ENCODE measurements at regions not wholly inside any gene's neighbourhood (a gene's known extent, or its start where the extent isn't known, plus 50 kb on each side); places are given as distances from the start of the nearest gene placed in this dataset.

DNA sequence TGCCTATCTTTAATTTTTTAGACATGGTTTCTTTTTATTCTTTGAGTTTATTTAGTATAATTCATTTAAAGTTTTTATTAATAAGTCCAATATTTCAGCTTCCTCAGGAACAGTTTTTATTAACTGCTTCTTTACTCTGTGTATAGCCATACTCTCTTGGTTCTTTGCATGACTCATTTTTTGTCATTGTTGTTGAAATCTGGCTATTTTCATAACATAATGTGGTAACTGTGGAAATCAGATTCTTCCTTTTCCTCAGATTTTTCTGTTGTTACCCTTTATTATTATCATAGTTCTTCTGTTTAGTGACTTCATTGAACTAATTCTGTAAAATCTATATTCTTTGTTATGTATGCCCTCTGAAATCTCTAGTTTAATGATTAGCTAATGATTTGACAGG lies 124.9 kb upstream of the CYSLTR1 start:
- CTCF ChIA-PET (ENCODE audit: low intra/inter-chr PET ratio) = no interaction called here

More for the DNA sequence above, 124.9 kb upstream of the CYSLTR1 start:
- H3K9ac ChIP-seq (ENCODE audit: insufficient read depth in 1 of 2, low read depth in 2 of 2, low read length in 2 of 2) = no peak overlapping the region
- FAIRE-seq (no peak), DNase-seq (ENCODE audit: extremely low read depth in 1 of 4, low spot score in 3 of 4) (no peak), ATAC-seq (no peak)
- H3K9me3 ChIP-seq (replicated peaks; ENCODE audit: control insufficient read depth, insufficient read depth, low read depth, low read length) = no peaks in the 10 kb centered on the region
- no peaks in the 10 kb centered on the region for H3K4me1 ChIP-seq (replicated peaks in 1 of 2; ENCODE audit: control insufficient read depth in 2 of 2, insufficient read depth in 2 of 2, low read length in 2 of 2)
- no peak overlapping the region for H3K27ac ChIP-seq (ENCODE audit: extremely low read depth, low read depth, low read length)
- POLR2A ChIA-PET = no interaction called here
- no peaks in the 10 kb centered on the region for H3K9me1 ChIP-seq (ENCODE audit: control insufficient read depth, insufficient read depth, low read length)
- no peaks in the 10 kb centered on the region for H3K27me3 ChIP-seq (ENCODE audit: control insufficient read depth in 2 of 2, insufficient read depth in 2 of 2, low read length in 2 of 2)
- BruUV-seq (replicated peaks) = no TSS peak
- H3K36me3 ChIP-seq (ENCODE audit: control insufficient read depth, insufficient read depth, low read length) = no peaks in the 10 kb centered on the region
- H3K79me2 ChIP-seq (ENCODE audit: control insufficient read depth, insufficient read depth, low read length) = no peaks in the 10 kb centered on the region
- TF ChIP-seq CCAR2 (IDR thresholded peaks at IDR 0.05; ENCODE audit: low read depth, low read length) (no peak), POLR2A (conservative IDR thresholded peaks at IDR 0.05) (no peak)
- TF ChIP-seq, protein P1, sequence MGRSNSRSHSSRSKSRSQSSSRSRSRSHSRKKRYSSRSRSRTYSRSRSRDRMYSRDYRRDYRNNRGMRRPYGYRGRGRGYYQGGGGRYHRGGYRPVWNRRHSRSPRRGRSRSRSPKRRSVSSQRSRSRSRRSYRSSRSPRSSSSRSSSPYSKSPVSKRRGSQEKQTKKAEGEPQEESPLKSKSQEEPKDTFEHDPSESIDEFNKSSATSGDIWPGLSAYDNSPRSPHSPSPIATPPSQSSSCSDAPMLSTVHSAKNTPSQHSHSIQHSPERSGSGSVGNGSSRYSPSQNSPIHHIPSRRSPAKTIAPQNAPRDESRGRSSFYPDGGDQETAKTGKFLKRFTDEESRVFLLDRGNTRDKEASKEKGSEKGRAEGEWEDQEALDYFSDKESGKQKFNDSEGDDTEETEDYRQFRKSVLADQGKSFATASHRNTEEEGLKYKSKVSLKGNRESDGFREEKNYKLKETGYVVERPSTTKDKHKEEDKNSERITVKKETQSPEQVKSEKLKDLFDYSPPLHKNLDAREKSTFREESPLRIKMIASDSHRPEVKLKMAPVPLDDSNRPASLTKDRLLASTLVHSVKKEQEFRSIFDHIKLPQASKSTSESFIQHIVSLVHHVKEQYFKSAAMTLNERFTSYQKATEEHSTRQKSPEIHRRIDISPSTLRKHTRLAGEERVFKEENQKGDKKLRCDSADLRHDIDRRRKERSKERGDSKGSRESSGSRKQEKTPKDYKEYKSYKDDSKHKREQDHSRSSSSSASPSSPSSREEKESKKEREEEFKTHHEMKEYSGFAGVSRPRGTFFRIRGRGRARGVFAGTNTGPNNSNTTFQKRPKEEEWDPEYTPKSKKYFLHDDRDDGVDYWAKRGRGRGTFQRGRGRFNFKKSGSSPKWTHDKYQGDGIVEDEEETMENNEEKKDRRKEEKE (IDR thresholded peaks at IDR 0.05; ENCODE audit: borderline replicate concordance in 1 of 2, control insufficient read depth in 1 of 2, low read depth in 2 of 2, low read length in 1 of 2) = no peak
- TF ChIP-seq, protein P2, sequence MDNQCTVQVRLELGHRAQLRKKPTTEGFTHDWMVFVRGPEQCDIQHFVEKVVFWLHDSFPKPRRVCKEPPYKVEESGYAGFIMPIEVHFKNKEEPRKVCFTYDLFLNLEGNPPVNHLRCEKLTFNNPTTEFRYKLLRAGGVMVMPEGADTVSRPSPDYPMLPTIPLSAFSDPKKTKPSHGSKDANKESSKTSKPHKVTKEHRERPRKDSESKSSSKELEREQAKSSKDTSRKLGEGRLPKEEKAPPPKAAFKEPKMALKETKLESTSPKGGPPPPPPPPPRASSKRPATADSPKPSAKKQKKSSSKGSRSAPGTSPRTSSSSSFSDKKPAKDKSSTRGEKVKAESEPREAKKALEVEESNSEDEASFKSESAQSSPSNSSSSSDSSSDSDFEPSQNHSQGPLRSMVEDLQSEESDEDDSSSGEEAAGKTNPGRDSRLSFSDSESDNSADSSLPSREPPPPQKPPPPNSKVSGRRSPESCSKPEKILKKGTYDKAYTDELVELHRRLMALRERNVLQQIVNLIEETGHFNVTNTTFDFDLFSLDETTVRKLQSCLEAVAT (IDR thresholded peaks at IDR 0.05) = no peak
- H2AFZ ChIP-seq (ENCODE audit: low read depth, low read length) = no peak overlapping the region
- H4K20me1 ChIP-seq (replicated peaks; ENCODE audit: control insufficient read depth, insufficient read depth, low read length) = no peaks in the 10 kb centered on the region
- no peak overlapping the region for H3K4me2 ChIP-seq (ENCODE audit: insufficient read depth, low read length)
- in situ Hi-C loops (cut with MboI) (no loop called here), intact Hi-C loops (cut with micrococcal nuclease) (no loop called here)
- H3K4me3 ChIP-seq = no peak overlapping the region

Data from K562 (cell line).